ENCODE measurements at regions not wholly inside any gene's neighbourhood (a gene's known extent, or its start where the extent isn't known, plus 50 kb on each side); places are given as distances from the start of the nearest gene placed in this dataset.

DNA sequence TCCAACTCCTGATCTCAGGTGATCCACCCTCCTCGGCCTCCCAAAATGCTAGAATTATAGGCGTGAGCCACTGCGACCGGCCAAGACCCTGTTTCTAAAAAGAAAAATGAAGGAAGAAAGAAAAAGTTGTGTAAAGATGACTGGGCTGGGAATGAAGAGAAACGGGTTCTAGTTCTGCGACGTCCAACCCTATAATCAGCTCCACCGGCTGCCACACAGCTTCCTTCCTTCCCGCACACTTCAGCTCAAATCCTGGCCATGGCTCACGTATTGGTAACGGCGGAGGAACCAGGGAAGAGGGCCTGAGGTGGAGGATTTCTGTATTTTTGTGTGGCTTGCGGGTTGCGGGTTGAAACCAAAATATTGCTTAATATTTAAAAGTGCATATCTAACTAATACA lies 88.1 kb downstream of the MYL12B start:
- intact Hi-C loops (cut with DNase I) = no loop called here
- no peak overlapping the region for H3K4me3 ChIP-seq
- H3K4me1 ChIP-seq = no peaks in the 10 kb centered on the region
- ATAC-seq (no peak), DNase-seq (no peak)
- no peaks in the 10 kb centered on the region for H3K9me3 ChIP-seq
- no peak overlapping the region for H3K27ac ChIP-seq
- TF ChIP-seq CTCF (IDR thresholded peaks at IDR 0.05) = no peak
- H3K27me3 ChIP-seq (ENCODE audit: low read depth) = no peaks in the 10 kb centered on the region
- H3K36me3 ChIP-seq = no peaks in the 10 kb centered on the region

DNA sequence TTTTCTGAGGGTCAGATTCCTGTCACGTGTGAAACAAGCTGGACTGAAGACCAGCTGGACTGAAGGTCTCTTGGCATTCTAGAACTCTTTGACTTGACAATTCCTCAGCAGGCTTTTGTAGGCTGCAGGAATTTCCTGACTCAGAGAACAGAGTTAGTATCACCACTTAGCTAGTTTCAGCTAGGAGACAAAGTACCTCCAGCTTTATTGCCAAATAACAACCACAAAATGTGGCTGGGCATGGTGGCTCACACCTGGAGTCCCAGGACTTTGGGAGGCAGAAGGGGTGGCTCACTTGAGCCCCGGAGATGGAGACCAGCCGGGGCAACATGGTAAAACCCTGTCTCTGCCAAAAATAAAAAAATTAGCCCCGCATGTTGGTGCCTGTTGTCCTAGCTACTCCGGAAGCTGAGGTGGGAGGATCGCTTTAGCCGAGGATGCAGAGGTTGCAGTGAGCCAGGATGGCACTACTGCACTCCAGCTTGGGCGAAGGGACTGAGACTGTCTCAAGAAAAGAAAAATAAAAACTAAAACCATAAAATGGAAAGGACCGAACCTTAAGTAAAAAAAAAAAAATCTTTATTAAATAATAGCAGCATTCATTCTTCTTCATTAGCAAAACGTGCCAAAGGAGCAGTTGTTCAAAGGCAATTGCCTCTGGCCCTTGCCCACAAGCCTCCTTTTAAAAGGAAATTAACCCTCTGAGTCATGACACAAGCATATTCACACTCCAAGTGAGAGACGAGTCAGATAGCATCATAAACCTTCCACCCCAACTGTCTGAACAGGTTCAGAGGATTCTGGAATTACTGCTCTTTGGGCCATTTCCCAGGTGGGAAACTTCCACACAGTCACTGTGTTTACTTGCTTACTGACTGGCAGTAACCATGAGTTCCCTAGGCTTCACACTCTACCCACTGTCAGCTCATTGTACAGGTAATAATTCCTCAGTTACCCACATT lies 88.9 kb downstream of the MYL12B start:
- Histone ChIP-seq H3K27ac (no peak overlapping the region), H3K4me3 (no peak overlapping the region)
- ATAC-seq = no peak

GRCh38 chr18:3354506-3354905 lies 92.6 kb downstream of the MYL12B start:
- intact Hi-C loops (cut with DNase I) = no loop called here
- no peak for TF ChIP-seq CTCF (IDR thresholded peaks at IDR 0.05)
- DNase-seq (no peak), ATAC-seq (no peak)
- H3K4me1 ChIP-seq = no peaks in the 10 kb centered on the region
- no peaks in the 10 kb centered on the region for H3K27me3 ChIP-seq (ENCODE audit: low read depth)
- H3K9me3 ChIP-seq = no peaks in the 10 kb centered on the region
- no peak overlapping the region for H3K27ac ChIP-seq
- no peak overlapping the region for H3K4me3 ChIP-seq
- no peaks in the 10 kb centered on the region for H3K36me3 ChIP-seq

More for the DNA sequence above, 88.9 kb downstream of the MYL12B start:
- H3K36me3 ChIP-seq = no peaks in the 10 kb centered on the region
- H3K9me3 ChIP-seq = no peaks in the 10 kb centered on the region
- H3K27me3 ChIP-seq (ENCODE audit: low read depth) = no peaks in the 10 kb centered on the region
- no peak for DNase-seq
- no peak for TF ChIP-seq CTCF (IDR thresholded peaks at IDR 0.05)
- no peaks in the 10 kb centered on the region for H3K4me1 ChIP-seq
- intact Hi-C loops (cut with DNase I) = no loop called here

GRCh38 chr18:3356614-3357013 lies 93.4 kb upstream of the TGIF1 start:
- no peak overlapping the region for H3K27ac ChIP-seq
- no peaks in the 10 kb centered on the region for H3K27me3 ChIP-seq (ENCODE audit: low read depth)
- H3K9me3 ChIP-seq = no peaks in the 10 kb centered on the region
- TF ChIP-seq CTCF (IDR thresholded peaks at IDR 0.05) = no peak
- DNase-seq = no peak
- no peak overlapping the region for H3K4me3 ChIP-seq
- no peaks in the 10 kb centered on the region for H3K36me3 ChIP-seq
- intact Hi-C loops (cut with DNase I) = no loop called here
- no peak for ATAC-seq
- no peaks in the 10 kb centered on the region for H3K4me1 ChIP-seq

DNA sequence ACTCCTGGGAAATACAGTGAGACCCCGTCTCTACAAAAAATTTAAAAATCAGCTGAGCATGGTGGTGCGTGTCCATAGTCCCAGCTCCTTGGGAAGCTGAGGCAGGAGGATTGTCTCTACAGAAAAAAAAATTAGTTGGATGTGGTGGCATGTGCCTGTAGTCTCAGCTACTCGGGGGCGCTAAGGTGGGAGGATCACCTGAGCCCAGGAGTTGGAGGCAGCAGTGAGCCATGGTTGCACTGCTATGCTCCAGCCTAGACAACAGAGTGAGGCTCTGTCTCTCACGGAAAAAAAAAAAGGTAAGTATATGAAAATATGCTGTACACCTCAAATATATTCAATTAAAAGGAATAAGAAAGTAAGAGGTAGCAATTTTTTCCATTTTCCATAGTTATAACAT lies 92.5 kb upstream of the TGIF1 start:
- Histone ChIP-seq H3K9me3 (no peaks in the 10 kb centered on the region), H3K4me3 (no peak overlapping the region), H3K27ac (no peak overlapping the region), H3K36me3 (no peaks in the 10 kb centered on the region), H3K4me1 (no peaks in the 10 kb centered on the region), H3K27me3 (ENCODE audit: low read depth) (no peaks in the 10 kb centered on the region)
- intact Hi-C loops (cut with DNase I) = no loop called here
- no peak for TF ChIP-seq CTCF (IDR thresholded peaks at IDR 0.05)
- DNase-seq (no peak), ATAC-seq (no peak)
